GM23338 (cell line): ENCODE measurements at regions not wholly inside any gene's neighbourhood (a gene's known extent, or its start where the extent isn't known, plus 50 kb on each side); places are given as distances from the start of the nearest gene placed in this dataset.
A peak's percentile ranks its signal among the peaks of the same experiment; 100 is the strongest.

ENCODE experiments used
- ATAC-seq: fragments of 200-7000 bp; cut with Tn5 transposase; 3 replicates; pipeline ENCODE4 v1.9.1; 2020
- DNase-seq: peaks from one replicate; pipeline ENCODE4 v3.0.0-alpha.2; 2015; ENCODE audit warnings: low spot score
- H2AFZ ChIP-seq: fragments of 200-600 bp; sonication (generic); 2 replicates; pipeline ENCODE4 v1.8.0; 2016; ENCODE audit warnings: antibody characterized with exemption, mild to moderate bottlenecking, moderate library complexity
- H3F3A ChIP-seq: fragments of 200-600 bp; sonication (generic); replicated peaks from 2 replicates; pipeline ENCODE4 v1.8.0; 2017; ENCODE audit warnings: antibody characterized with exemption, mixed run types, low read depth
- H3K27ac ChIP-seq: fragments of 200-600 bp; sonication (generic); 2 replicates; pipeline ENCODE4 v1.6.1; 2016; ENCODE audit warnings: low read depth
- H3K27me3 ChIP-seq: fragments of 200-600 bp; sonication (generic); 2 replicates; pipeline ENCODE4 v1.8.0; 2016; ENCODE audit warnings: mild to moderate bottlenecking, mixed run types, moderate library complexity; ENCODE audit not compliant: insufficient read depth
- H3K36me3 ChIP-seq: fragments of 200-600 bp; sonication (generic); 2 replicates; pipeline ENCODE4 v1.8.0; 2016; ENCODE audit warnings: mild to moderate bottlenecking; ENCODE audit not compliant: insufficient read depth
- H3K4me1 ChIP-seq: fragments of 200-600 bp; sonication (generic); 2 replicates; pipeline ENCODE4 v1.8.0; 2016; ENCODE audit warnings: mild to moderate bottlenecking, moderate library complexity; ENCODE audit not compliant: insufficient read depth
- H3K4me2 ChIP-seq: fragments of 200-600 bp; sonication (generic); 2 replicates; pipeline ENCODE4 v1.7.1; 2017; ENCODE audit warnings: mixed run types
- H3K4me3 ChIP-seq: fragments of 200-600 bp; sonication (generic); 2 replicates; pipeline ENCODE4 v1.6.1; 2016; ENCODE audit warnings: mixed run types
- H3K79me2 ChIP-seq: fragments of 200-600 bp; sonication (generic); replicated peaks from 2 replicates; pipeline ENCODE4 v1.8.0; 2017; ENCODE audit warnings: mild to moderate bottlenecking; ENCODE audit not compliant: insufficient read depth
- H3K9me2 ChIP-seq: fragments of 200-600 bp; sonication (generic); 2 replicates; pipeline ENCODE4 v1.8.0; 2017; ENCODE audit not compliant: insufficient read depth
- H4K20me1 ChIP-seq: fragments of 200-600 bp; sonication (generic); replicated peaks from 2 replicates; pipeline ENCODE4 v1.8.0; 2017; ENCODE audit warnings: mild to moderate bottlenecking; ENCODE audit not compliant: insufficient read depth
- H3K27ac Mint-ChIP-seq: 2 replicates; pipeline ENCODE4 v1.8.0; 2020; ENCODE audit warnings: inconsistent platforms, mild to moderate bottlenecking, moderate library complexity, mixed read lengths
- H3K27me3 Mint-ChIP-seq: 3 replicates; pipeline ENCODE4 v1.8.0; 2022; ENCODE audit warnings: low read depth, mild to moderate bottlenecking, moderate library complexity, mixed read lengths, inconsistent platforms; ENCODE audit not compliant: insufficient read depth, poor library complexity
- H3K36me3 Mint-ChIP-seq: 3 replicates; pipeline ENCODE4 v1.8.0; 2021; ENCODE audit warnings: low read depth, mild to moderate bottlenecking, inconsistent platforms, moderate library complexity, mixed read lengths
- H3K4me1 Mint-ChIP-seq: 3 replicates; pipeline ENCODE4 v1.8.0; 2020; ENCODE audit warnings: mild to moderate bottlenecking, inconsistent platforms, mixed read lengths
- H3K4me3 Mint-ChIP-seq: 3 replicates; pipeline ENCODE4 v1.8.0; 2021; ENCODE audit warnings: moderate library complexity, mild to moderate bottlenecking, inconsistent platforms, mixed read lengths
- H3K9me3 Mint-ChIP-seq: 3 replicates; pipeline ENCODE4 v1.8.0; 2020; ENCODE audit warnings: moderate library complexity, mild to moderate bottlenecking, inconsistent platforms, mixed read lengths
- CREB1 ChIP-seq: fragments of 250-450 bp; sonication (Bioruptor Pico); IDR thresholded peaks from 2 replicates; pipeline ENCODE4 v1.5.0; 2020; ENCODE audit warnings: low read depth, mild to moderate bottlenecking, moderate library complexity
- EZH2 ChIP-seq: fragments of 200-600 bp; sonication (generic); IDR thresholded peaks from one replicate; pipeline ENCODE4 v1.8.0; 2017; ENCODE audit warnings: antibody characterized with exemption, mild to moderate bottlenecking, low read depth; ENCODE audit not compliant: unreplicated experiment
- EZH2phosphoT487 ChIP-seq: fragments of 200-600 bp; sonication (generic); IDR thresholded peaks from one replicate; pipeline ENCODE4 v1.8.1; 2018; ENCODE audit warnings: antibody characterized with exemption; ENCODE audit not compliant: unreplicated experiment
- JUNB ChIP-seq: IDR thresholded peaks from one replicate; pipeline ENCODE4 v1.6.1; 2016; ENCODE audit warnings: antibody characterized with exemption; ENCODE audit not compliant: unreplicated experiment
- NANOG ChIP-seq: IDR thresholded peaks from 2 replicates; pipeline ENCODE4 v1.6.1; 2016; ENCODE audit warnings: antibody characterized with exemption, borderline replicate concordance
- POLR2AphosphoS5 ChIP-seq: IDR thresholded peaks from 2 replicates; pipeline ENCODE4 v1.6.1; 2016; ENCODE audit warnings: antibody characterized with exemption, low read depth
- STAT1 ChIP-seq: IDR thresholded peaks from one replicate; pipeline ENCODE4 v1.6.1; 2016; ENCODE audit warnings: antibody characterized with exemption; ENCODE audit not compliant: unreplicated experiment
- ZNF114 ChIP-seq: fragments of 250-450 bp; sonication (Bioruptor Pico); IDR thresholded peaks from 2 replicates; pipeline ENCODE4 v1.5.0; 2020; ENCODE audit warnings: mild to moderate bottlenecking, moderate library complexity
- ZNF331 ChIP-seq: fragments of 250-450 bp; sonication (Bioruptor Pico); IDR thresholded peaks from 2 replicates; pipeline ENCODE4 v1.5.0; 2020; ENCODE audit warnings: low read depth, mild to moderate bottlenecking, moderate library complexity
- TF ChIP-seq, protein P1 (sequence below): IDR thresholded peaks from one replicate; pipeline ENCODE4 v1.6.1; 2018; ENCODE audit warnings: antibody characterized with exemption; ENCODE audit not compliant: unreplicated experiment
- TF ChIP-seq, protein P2 (sequence below): fragments of 250-450 bp; sonication (Bioruptor Pico); IDR thresholded peaks from 2 replicates; pipeline ENCODE4 v1.5.0; 2020; ENCODE audit warnings: mild to moderate bottlenecking, moderate library complexity
- TF ChIP-seq, protein P3 (sequence below): IDR thresholded peaks from 2 replicates; pipeline ENCODE4 v1.6.1; 2016; ENCODE audit warnings: antibody characterized with exemption
- TF ChIP-seq, protein P4 (sequence below), 2 experiments: fragments of 200-600 bp in 1 of 2; sonication (generic) in 1 of 2; conservative IDR thresholded peaks; 2 replicates each; pipeline versions ENCODE4 v1.5.1 to v1.6.1; 2016 to 2017; ENCODE audit warnings: antibody characterized with exemption in 2 of 2, low read depth in 2 of 2, mild to moderate bottlenecking in 2 of 2, moderate library complexity in 1 of 2

DNA sequence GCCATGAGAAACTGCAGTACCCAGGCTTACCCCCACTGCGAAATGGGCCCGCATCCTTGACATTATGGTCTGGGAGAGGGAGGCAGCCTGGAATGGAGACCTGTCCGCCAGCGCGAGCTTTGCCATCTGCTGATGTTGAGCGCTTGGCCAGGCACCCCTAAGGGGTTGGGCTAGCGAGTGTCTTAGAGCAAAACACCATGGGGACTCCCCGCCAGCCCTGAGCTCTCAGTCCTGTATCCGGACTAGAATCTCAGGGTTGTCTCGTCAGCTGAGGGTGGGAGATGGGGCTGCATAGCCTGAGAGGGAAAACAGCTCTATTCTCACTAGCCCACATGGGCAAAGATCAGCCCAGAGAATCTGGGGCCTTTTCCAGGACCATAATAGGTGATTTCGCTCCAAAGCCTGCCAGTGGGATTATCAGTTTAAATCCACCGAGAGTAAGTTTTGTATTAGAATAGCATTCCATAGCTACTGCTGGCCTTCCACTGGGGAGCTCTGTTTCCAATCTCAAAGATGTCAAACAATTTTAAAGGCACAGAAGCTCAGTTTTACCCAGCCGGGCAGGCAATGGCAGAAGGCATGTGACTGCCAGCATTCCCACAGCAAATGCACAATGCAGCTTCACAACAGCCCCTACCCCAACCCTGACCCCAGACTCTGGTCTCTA, 167.5 kb upstream of the TPM1 start:
- Mint-ChIP-seq H3K4me3 (no peak overlapping the region), H3K27ac (no peak overlapping the region), H3K4me1 (peaks cover 32% of the 10 kb centered on the region), H3K36me3 (no peaks in the 10 kb centered on the region), H3K9me3 (peaks cover 6% of the 10 kb centered on the region; the same call in 2 of the 3 replicates), H3K27me3 (peaks cover 2% of the 10 kb centered on the region)
- ATAC-seq (peak; percentile 53), DNase-seq (no peak)
- H2AFZ ChIP-seq: peak overlapping the region; percentile 90
- no peaks in the 10 kb centered on the region for H3K4me1 ChIP-seq
- H3F3A ChIP-seq: no peaks in the 10 kb centered on the region
- no peak overlapping the region for H3K4me3 ChIP-seq
- H3K36me3 ChIP-seq: no peaks in the 10 kb centered on the region; the same call in 1 of the 2 replicates
- H3K27ac ChIP-seq: no peak overlapping the region
- no peaks in the 10 kb centered on the region for H4K20me1 ChIP-seq
- H3K4me2 ChIP-seq: no peak overlapping the region
- no peaks in the 10 kb centered on the region for H3K27me3 ChIP-seq
- TF ChIP-seq, protein P1, sequence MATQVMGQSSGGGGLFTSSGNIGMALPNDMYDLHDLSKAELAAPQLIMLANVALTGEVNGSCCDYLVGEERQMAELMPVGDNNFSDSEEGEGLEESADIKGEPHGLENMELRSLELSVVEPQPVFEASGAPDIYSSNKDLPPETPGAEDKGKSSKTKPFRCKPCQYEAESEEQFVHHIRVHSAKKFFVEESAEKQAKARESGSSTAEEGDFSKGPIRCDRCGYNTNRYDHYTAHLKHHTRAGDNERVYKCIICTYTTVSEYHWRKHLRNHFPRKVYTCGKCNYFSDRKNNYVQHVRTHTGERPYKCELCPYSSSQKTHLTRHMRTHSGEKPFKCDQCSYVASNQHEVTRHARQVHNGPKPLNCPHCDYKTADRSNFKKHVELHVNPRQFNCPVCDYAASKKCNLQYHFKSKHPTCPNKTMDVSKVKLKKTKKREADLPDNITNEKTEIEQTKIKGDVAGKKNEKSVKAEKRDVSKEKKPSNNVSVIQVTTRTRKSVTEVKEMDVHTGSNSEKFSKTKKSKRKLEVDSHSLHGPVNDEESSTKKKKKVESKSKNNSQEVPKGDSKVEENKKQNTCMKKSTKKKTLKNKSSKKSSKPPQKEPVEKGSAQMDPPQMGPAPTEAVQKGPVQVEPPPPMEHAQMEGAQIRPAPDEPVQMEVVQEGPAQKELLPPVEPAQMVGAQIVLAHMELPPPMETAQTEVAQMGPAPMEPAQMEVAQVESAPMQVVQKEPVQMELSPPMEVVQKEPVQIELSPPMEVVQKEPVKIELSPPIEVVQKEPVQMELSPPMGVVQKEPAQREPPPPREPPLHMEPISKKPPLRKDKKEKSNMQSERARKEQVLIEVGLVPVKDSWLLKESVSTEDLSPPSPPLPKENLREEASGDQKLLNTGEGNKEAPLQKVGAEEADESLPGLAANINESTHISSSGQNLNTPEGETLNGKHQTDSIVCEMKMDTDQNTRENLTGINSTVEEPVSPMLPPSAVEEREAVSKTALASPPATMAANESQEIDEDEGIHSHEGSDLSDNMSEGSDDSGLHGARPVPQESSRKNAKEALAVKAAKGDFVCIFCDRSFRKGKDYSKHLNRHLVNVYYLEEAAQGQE: no peak
- TF ChIP-seq, protein P2, sequence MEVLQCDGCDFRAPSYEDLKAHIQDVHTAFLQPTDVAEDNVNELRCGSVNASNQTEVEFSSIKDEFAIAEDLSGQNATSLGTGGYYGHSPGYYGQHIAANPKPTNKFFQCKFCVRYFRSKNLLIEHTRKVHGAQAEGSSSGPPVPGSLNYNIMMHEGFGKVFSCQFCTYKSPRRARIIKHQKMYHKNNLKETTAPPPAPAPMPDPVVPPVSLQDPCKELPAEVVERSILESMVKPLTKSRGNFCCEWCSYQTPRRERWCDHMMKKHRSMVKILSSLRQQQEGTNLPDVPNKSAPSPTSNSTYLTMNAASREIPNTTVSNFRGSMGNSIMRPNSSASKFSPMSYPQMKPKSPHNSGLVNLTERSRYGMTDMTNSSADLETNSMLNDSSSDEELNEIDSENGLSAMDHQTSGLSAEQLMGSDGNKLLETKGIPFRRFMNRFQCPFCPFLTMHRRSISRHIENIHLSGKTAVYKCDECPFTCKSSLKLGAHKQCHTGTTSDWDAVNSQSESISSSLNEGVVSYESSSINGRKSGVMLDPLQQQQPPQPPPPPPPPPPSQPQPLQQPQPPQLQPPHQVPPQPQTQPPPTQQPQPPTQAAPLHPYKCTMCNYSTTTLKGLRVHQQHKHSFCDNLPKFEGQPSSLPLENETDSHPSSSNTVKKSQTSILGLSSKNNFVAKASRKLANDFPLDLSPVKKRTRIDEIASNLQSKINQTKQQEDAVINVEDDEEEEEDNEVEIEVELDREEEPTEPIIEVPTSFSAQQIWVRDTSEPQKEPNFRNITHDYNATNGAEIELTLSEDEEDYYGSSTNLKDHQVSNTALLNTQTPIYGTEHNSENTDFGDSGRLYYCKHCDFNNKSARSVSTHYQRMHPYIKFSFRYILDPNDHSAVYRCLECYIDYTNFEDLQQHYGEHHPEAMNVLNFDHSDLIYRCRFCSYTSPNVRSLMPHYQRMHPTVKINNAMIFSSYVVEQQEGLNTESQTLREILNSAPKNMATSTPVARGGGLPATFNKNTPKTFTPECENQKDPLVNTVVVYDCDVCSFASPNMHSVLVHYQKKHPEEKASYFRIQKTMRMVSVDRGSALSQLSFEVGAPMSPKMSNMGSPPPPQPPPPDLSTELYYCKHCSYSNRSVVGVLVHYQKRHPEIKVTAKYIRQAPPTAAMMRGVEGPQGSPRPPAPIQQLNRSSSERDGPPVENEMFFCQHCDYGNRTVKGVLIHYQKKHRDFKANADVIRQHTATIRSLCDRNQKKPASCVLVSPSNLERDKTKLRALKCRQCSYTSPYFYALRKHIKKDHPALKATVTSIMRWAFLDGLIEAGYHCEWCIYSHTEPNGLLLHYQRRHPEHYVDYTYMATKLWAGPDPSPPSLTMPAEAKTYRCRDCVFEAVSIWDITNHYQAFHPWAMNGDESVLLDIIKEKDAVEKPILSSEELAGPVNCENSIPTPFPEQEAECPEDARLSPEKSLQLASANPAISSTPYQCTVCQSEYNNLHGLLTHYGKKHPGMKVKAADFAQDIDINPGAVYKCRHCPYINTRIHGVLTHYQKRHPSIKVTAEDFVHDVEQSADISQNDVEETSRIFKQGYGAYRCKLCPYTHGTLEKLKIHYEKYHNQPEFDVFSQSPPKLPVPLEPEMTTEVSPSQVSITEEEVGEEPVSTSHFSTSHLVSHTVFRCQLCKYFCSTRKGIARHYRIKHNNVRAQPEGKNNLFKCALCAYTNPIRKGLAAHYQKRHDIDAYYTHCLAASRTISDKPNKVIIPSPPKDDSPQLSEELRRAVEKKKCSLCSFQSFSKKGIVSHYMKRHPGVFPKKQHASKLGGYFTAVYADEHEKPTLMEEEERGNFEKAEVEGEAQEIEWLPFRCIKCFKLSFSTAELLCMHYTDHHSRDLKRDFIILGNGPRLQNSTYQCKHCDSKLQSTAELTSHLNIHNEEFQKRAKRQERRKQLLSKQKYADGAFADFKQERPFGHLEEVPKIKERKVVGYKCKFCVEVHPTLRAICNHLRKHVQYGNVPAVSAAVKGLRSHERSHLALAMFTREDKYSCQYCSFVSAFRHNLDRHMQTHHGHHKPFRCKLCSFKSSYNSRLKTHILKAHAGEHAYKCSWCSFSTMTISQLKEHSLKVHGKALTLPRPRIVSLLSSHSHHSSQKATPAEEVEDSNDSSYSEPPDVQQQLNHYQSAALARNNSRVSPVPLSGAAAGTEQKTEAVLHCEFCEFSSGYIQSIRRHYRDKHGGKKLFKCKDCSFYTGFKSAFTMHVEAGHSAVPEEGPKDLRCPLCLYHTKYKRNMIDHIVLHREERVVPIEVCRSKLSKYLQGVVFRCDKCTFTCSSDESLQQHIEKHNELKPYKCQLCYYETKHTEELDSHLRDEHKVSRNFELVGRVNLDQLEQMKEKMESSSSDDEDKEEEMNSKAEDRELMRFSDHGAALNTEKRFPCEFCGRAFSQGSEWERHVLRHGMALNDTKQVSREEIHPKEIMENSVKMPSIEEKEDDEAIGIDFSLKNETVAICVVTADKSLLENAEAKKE (CRISPR knock-in tag): no peak
- TF ChIP-seq ZNF114: no peak
- TF ChIP-seq CREB1 (CRISPR knock-in tag): no peak
- TF ChIP-seq, protein P3, sequence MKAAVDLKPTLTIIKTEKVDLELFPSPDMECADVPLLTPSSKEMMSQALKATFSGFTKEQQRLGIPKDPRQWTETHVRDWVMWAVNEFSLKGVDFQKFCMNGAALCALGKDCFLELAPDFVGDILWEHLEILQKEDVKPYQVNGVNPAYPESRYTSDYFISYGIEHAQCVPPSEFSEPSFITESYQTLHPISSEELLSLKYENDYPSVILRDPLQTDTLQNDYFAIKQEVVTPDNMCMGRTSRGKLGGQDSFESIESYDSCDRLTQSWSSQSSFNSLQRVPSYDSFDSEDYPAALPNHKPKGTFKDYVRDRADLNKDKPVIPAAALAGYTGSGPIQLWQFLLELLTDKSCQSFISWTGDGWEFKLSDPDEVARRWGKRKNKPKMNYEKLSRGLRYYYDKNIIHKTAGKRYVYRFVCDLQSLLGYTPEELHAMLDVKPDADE: no peak
- TF ChIP-seq JUNB: no peak
- TF ChIP-seq EZH2phosphoT487: no peak
- no peak for TF ChIP-seq NANOG
- TF ChIP-seq EZH2: no peak
- TF ChIP-seq POLR2AphosphoS5: no peak
- no peak for TF ChIP-seq ZNF331 (CRISPR knock-in tag)
- TF ChIP-seq, protein P4, sequence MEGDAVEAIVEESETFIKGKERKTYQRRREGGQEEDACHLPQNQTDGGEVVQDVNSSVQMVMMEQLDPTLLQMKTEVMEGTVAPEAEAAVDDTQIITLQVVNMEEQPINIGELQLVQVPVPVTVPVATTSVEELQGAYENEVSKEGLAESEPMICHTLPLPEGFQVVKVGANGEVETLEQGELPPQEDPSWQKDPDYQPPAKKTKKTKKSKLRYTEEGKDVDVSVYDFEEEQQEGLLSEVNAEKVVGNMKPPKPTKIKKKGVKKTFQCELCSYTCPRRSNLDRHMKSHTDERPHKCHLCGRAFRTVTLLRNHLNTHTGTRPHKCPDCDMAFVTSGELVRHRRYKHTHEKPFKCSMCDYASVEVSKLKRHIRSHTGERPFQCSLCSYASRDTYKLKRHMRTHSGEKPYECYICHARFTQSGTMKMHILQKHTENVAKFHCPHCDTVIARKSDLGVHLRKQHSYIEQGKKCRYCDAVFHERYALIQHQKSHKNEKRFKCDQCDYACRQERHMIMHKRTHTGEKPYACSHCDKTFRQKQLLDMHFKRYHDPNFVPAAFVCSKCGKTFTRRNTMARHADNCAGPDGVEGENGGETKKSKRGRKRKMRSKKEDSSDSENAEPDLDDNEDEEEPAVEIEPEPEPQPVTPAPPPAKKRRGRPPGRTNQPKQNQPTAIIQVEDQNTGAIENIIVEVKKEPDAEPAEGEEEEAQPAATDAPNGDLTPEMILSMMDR (conservative IDR thresholded peaks at IDR 0.05; ENCODE audit: low read depth in 2 of 2): no peak
- no peak for TF ChIP-seq STAT1
- H3K79me2 ChIP-seq: no peaks in the 10 kb centered on the region
- no peaks in the 10 kb centered on the region for H3K9me2 ChIP-seq
